A549 (cell line): ENCODE measurements at regions not wholly inside any gene's neighbourhood (a gene's known extent, or its start where the extent isn't known, plus 50 kb on each side); places are given as distances from the start of the nearest gene placed in this dataset.

ENCODE experiments used
- CBX8 ChIP-seq: fragments of 200-600 bp; sonication (generic); IDR thresholded peaks from 2 replicates; pipeline ENCODE4 v1.6.1; 2016
- CHD2 ChIP-seq: fragments of 150-350 bp; IDR thresholded peaks from 2 replicates; pipeline ENCODE4 v1.6.1; 2014; ENCODE audit warnings: low read length; ENCODE audit not compliant: partially characterized antibody
- CHD4 ChIP-seq: fragments of 200-600 bp; sonication (generic); IDR thresholded peaks from 2 replicates; pipeline ENCODE4 v1.6.1; 2016; ENCODE audit warnings: antibody characterized with exemption, mild to moderate bottlenecking, borderline replicate concordance
- CTCF ChIP-seq: fragments of >200 bp; sonication (Bioruptor Twin); formaldehyde crosslinking; IDR thresholded peaks from 3 replicates; pipeline ENCODE4 v1.5.1; 2016
- EP300 ChIP-seq, 2 experiments: fragments of >200 bp; sonication (Bioruptor Twin); formaldehyde crosslinking; IDR thresholded peaks; 2 replicates in 1 of 2; 3 replicates in 1 of 2; pipeline ENCODE4 v1.6.1; 2016 to 2017
- HOXA7 ChIP-seq: fragments of 250-450 bp; sonication (Bioruptor Pico); IDR thresholded peaks from 2 replicates; pipeline ENCODE4 v1.5.0; 2020; ENCODE audit warnings: mild to moderate bottlenecking, moderate library complexity
- JUN ChIP-seq, 2 experiments: fragments of >200 bp; sonication (Bioruptor Twin); formaldehyde crosslinking; IDR thresholded peaks; 2 replicates in 1 of 2; 3 replicates in 1 of 2; pipeline ENCODE4 v1.6.1; 2016 to 2017
- KDM1A ChIP-seq: fragments of 200-600 bp; sonication (generic); IDR thresholded peaks from 2 replicates; pipeline ENCODE4 v1.6.1; 2016; ENCODE audit warnings: low read depth, mild to moderate bottlenecking
- NFE2L2 ChIP-seq: fragments of 150-350 bp; conservative IDR thresholded peaks from 2 replicates; pipeline ENCODE4 v1.6.1; 2014; ENCODE audit warnings: low read length
- POLR2A ChIP-seq: IDR thresholded peaks from 2 replicates; pipeline ENCODE4 v1.6.1; 2012; ENCODE audit warnings: mild to moderate bottlenecking, low read length
- SMC3 ChIP-seq: fragments of >200 bp; sonication (Bioruptor Twin); formaldehyde crosslinking; IDR thresholded peaks from 3 replicates; pipeline ENCODE4 v1.6.1; 2018; ENCODE audit warnings: inconsistent platforms
- ZNF302 ChIP-seq: fragments of 250-450 bp; sonication (Bioruptor Pico); IDR thresholded peaks from 2 replicates; pipeline ENCODE4 v1.9.0; 2021; ENCODE audit warnings: inconsistent platforms, mild to moderate bottlenecking, moderate library complexity

- no peak for TF ChIP-seq CTCF
- TF ChIP-seq CHD2: no peak
- no peak for TF ChIP-seq CHD4
- no peak for TF ChIP-seq KDM1A
- TF ChIP-seq NFE2L2: no peak
- no peak for TF ChIP-seq EP300 (IDR thresholded peaks at IDR 0.05)
- TF ChIP-seq ZNF302 (CRISPR knock-in tag): no peak
- TF ChIP-seq HOXA7 (CRISPR knock-in tag): no peak
- TF ChIP-seq SMC3: no peak
- no peak for TF ChIP-seq POLR2A
- TF ChIP-seq CBX8: no peak
- TF ChIP-seq JUN (IDR thresholded peaks at IDR 0.05): no peak
These were observed 428.7 kb upstream of the TNP1 start for GRCh38 chr2:217288472-217289063.
